ENCODE measurements at regions not wholly inside any gene's neighbourhood (a gene's known extent, or its start where the extent isn't known, plus 50 kb on each side); places are given as distances from the start of the nearest gene placed in this dataset.
A peak's percentile ranks its signal among the peaks of the same experiment; 100 is the strongest.

DNA sequence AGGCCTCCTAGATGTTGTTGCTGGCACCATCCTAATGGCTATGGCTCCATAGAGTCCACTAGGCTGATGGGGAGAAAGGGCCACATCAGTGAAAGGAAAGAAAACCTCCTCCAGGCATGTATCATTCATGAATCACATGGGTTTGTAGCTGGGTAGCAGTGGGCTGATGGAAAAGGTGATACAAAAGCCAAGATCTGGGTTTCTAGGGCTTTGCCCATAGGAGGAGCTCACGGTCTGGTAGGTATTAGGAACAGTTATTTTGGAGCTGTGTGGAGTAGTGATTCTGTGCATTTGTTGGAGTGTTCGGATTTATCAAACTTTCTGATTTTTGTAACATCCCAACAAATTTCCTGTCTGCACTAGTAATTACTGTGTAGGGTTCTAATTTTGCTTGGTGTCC is 259.2 kb downstream of the SLC4A3 start:
- H3K27me3 Mint-ChIP-seq (ENCODE audit: low read depth): no peaks in the 10 kb centered on the region
- H3K4me3 Mint-ChIP-seq: no peak overlapping the region
- no peak for DNase-seq (ENCODE audit: low read depth, low spot score)
- peaks cover 6% of the 10 kb centered on the region for H3K9me3 Mint-ChIP-seq
- H3K4me1 Mint-ChIP-seq: no peaks in the 10 kb centered on the region
- H3K36me3 Mint-ChIP-seq (ENCODE audit: low read depth): no peaks in the 10 kb centered on the region
- TF ChIP-seq, protein P1, sequence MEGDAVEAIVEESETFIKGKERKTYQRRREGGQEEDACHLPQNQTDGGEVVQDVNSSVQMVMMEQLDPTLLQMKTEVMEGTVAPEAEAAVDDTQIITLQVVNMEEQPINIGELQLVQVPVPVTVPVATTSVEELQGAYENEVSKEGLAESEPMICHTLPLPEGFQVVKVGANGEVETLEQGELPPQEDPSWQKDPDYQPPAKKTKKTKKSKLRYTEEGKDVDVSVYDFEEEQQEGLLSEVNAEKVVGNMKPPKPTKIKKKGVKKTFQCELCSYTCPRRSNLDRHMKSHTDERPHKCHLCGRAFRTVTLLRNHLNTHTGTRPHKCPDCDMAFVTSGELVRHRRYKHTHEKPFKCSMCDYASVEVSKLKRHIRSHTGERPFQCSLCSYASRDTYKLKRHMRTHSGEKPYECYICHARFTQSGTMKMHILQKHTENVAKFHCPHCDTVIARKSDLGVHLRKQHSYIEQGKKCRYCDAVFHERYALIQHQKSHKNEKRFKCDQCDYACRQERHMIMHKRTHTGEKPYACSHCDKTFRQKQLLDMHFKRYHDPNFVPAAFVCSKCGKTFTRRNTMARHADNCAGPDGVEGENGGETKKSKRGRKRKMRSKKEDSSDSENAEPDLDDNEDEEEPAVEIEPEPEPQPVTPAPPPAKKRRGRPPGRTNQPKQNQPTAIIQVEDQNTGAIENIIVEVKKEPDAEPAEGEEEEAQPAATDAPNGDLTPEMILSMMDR (conservative IDR thresholded peaks at IDR 0.05): peak; percentile 35
- no peak overlapping the region for H3K27ac Mint-ChIP-seq (ENCODE audit: unreplicated experiment)

GRCh38 chr2:219887870-219888269 is 260.4 kb downstream of the SLC4A3 start:
- Mint-ChIP-seq H3K9me3 (peaks cover 6% of the 10 kb centered on the region), H3K4me3 (no peak overlapping the region), H3K27me3 (ENCODE audit: low read depth) (no peaks in the 10 kb centered on the region), H3K27ac (ENCODE audit: unreplicated experiment) (no peak overlapping the region), H3K36me3 (ENCODE audit: low read depth) (no peaks in the 10 kb centered on the region), H3K4me1 (no peaks in the 10 kb centered on the region)
- no peak for DNase-seq (ENCODE audit: low read depth, low spot score)
- TF ChIP-seq, protein P1 (conservative IDR thresholded peaks at IDR 0.05): no peak

DNA sequence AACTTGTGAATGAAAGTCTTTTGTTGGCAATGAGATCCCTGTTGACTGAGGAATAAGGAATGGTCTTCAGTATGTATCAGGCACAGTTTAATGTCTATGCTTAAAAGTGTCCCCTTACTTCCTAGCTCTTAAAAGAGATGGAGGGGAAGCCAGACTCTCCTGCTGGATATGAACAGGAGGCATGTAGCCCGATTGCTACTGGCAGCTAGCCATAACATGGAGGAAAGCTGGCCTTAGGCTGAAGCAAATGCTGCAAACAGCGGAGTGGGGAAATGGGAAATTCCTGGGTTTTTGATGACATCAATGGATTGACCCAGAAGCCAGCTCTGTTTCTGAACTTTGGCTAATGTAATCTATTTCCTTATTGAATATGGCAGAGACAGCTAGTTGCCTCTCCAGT is 266.1 kb downstream of the SLC4A3 start:
- no peaks in the 10 kb centered on the region for H3K36me3 Mint-ChIP-seq (ENCODE audit: low read depth)
- H3K27me3 Mint-ChIP-seq (ENCODE audit: low read depth): no peaks in the 10 kb centered on the region
- H3K4me1 Mint-ChIP-seq: no peaks in the 10 kb centered on the region
- DNase-seq (ENCODE audit: low read depth, low spot score): no peak
- H3K4me3 Mint-ChIP-seq: no peak overlapping the region
- TF ChIP-seq, protein P1 (conservative IDR thresholded peaks at IDR 0.05): no peak
- H3K27ac Mint-ChIP-seq (ENCODE audit: unreplicated experiment): no peak overlapping the region
- peaks cover 9% of the 10 kb centered on the region for H3K9me3 Mint-ChIP-seq

- H3K9me3 Mint-ChIP-seq: peaks cover 3% of the 10 kb centered on the region
- DNase-seq (ENCODE audit: low read depth, low spot score): no peak
- H3K4me1 Mint-ChIP-seq: peaks cover 3% of the 10 kb centered on the region
- H3K4me3 Mint-ChIP-seq: no peak overlapping the region
- H3K27ac Mint-ChIP-seq (ENCODE audit: unreplicated experiment): no peak overlapping the region
- no peaks in the 10 kb centered on the region for H3K36me3 Mint-ChIP-seq (ENCODE audit: low read depth)
- TF ChIP-seq, protein P1 (conservative IDR thresholded peaks at IDR 0.05): no peak
- H3K27me3 Mint-ChIP-seq (ENCODE audit: low read depth): peaks cover 10% of the 10 kb centered on the region
Observed at GRCh38 chr2:219897456-219897855, 270.0 kb downstream of the SLC4A3 start.

DNA sequence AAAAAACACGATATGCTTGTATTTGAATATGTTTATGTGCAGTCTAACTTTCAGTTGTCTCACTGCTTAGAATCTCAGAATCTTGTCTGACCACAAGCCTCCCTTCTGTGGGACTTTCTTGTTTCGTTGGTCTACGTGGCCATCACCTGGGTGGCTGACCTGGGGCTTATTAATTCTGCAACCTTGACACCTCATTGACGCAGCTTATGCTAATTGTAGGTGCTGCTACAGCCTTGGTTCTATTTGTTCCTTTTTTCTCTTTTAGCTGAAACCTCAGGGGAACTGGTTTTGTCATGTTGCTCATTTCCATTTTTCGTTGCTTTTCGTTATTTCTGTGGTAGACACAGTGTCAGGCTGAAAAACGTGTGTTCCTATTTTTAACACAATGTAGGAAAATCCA is 273.7 kb downstream of the SLC4A3 start:
- H3K4me3 Mint-ChIP-seq: no peak overlapping the region
- no peaks in the 10 kb centered on the region for H3K9me3 Mint-ChIP-seq
- H3K4me1 Mint-ChIP-seq: peaks cover 16% of the 10 kb centered on the region
- no peak for DNase-seq (ENCODE audit: low read depth, low spot score)
- H3K27me3 Mint-ChIP-seq (ENCODE audit: low read depth): peaks cover 28% of the 10 kb centered on the region
- no peaks in the 10 kb centered on the region for H3K36me3 Mint-ChIP-seq (ENCODE audit: low read depth)
- H3K27ac Mint-ChIP-seq (ENCODE audit: unreplicated experiment): no peak overlapping the region
- TF ChIP-seq, protein P1 (conservative IDR thresholded peaks at IDR 0.05): no peak
